ENCODE measurements at regions not wholly inside any gene's neighbourhood (a gene's known extent, or its start where the extent isn't known, plus 50 kb on each side); places are given as distances from the start of the nearest gene placed in this dataset.

- no peak for FAIRE-seq
- no peaks in the 10 kb centered on the region for H3K36me3 ChIP-seq (ENCODE audit: control insufficient read depth in 2 of 3, insufficient read depth in 3 of 3, low read length in 3 of 3)
- intact Hi-C loops (cut with DNase I): no loop called here
These were observed 147.4 kb upstream of the NUDT4 start for GRCh38 chr12:93230326-93230720.

GRCh38 chr12:93231938-93232337, 145.8 kb upstream of the NUDT4 start:
- Histone ChIP-seq H3K27me3 (ENCODE audit: control insufficient read depth, insufficient read depth, low read length) (no peaks in the 10 kb centered on the region), H3K9ac (ENCODE audit: low read length in 3 of 3) (no peak overlapping the region), H3K4me3 (ENCODE audit: low read length in 3 of 3) (no peak overlapping the region), H3K27ac (ENCODE audit: low read depth in 2 of 2, low read length in 2 of 2) (no peak overlapping the region), H3K36me3 (ENCODE audit: control insufficient read depth in 2 of 3, insufficient read depth in 3 of 3, low read length in 3 of 3) (no peaks in the 10 kb centered on the region), H3K9me3 (ENCODE audit: control insufficient read depth in 2 of 3, insufficient read depth in 1 of 3, low read length in 3 of 3) (no peaks in the 10 kb centered on the region), H3K4me1 (ENCODE audit: control insufficient read depth in 2 of 3, insufficient read depth in 2 of 3, low read depth in 1 of 3, low read length in 3 of 3) (no peaks in the 10 kb centered on the region)
- no peak for TF ChIP-seq CTCF (IDR thresholded peaks at IDR 0.05; ENCODE audit: borderline replicate concordance, extremely low read depth, insufficient read depth)
- FAIRE-seq (no peak), DNase-seq (no peak)
- intact Hi-C loops (cut with DNase I): no loop called here

More at GRCh38 chr12:93230326-93230720, 147.4 kb upstream of the NUDT4 start:
- Histone ChIP-seq H3K9ac (ENCODE audit: low read length in 3 of 3) (no peak overlapping the region), H3K4me3 (ENCODE audit: low read length in 3 of 3) (no peak overlapping the region), H3K9me3 (ENCODE audit: control insufficient read depth in 2 of 3, insufficient read depth in 1 of 3, low read length in 3 of 3) (no peaks in the 10 kb centered on the region), H3K27me3 (ENCODE audit: control insufficient read depth, insufficient read depth, low read length) (no peaks in the 10 kb centered on the region), H3K4me1 (ENCODE audit: control insufficient read depth in 2 of 3, insufficient read depth in 2 of 3, low read depth in 1 of 3, low read length in 3 of 3) (no peaks in the 10 kb centered on the region), H3K27ac (ENCODE audit: low read depth in 2 of 2, low read length in 2 of 2) (no peak overlapping the region)
- TF ChIP-seq CTCF (IDR thresholded peaks at IDR 0.05; ENCODE audit: borderline replicate concordance, extremely low read depth, insufficient read depth): no peak
- DNase-seq: no peak

GRCh38 chr12:93234641-93235040, 143.1 kb upstream of the NUDT4 start:
- Histone ChIP-seq H3K4me3 (ENCODE audit: low read length in 3 of 3) (no peak overlapping the region), H3K9ac (ENCODE audit: low read length in 3 of 3) (no peak overlapping the region), H3K9me3 (ENCODE audit: control insufficient read depth in 2 of 3, insufficient read depth in 1 of 3, low read length in 3 of 3) (no peaks in the 10 kb centered on the region), H3K36me3 (ENCODE audit: control insufficient read depth in 2 of 3, insufficient read depth in 3 of 3, low read length in 3 of 3) (no peaks in the 10 kb centered on the region), H3K27me3 (ENCODE audit: control insufficient read depth, insufficient read depth, low read length) (no peaks in the 10 kb centered on the region), H3K27ac (ENCODE audit: low read depth in 2 of 2, low read length in 2 of 2) (no peak overlapping the region), H3K4me1 (ENCODE audit: control insufficient read depth in 2 of 3, insufficient read depth in 2 of 3, low read depth in 1 of 3, low read length in 3 of 3) (no peaks in the 10 kb centered on the region)
- no peak for TF ChIP-seq CTCF (IDR thresholded peaks at IDR 0.05; ENCODE audit: borderline replicate concordance, extremely low read depth, insufficient read depth)
- intact Hi-C loops (cut with DNase I): no loop called here
- no peak for FAIRE-seq
- DNase-seq: no peak

DNA sequence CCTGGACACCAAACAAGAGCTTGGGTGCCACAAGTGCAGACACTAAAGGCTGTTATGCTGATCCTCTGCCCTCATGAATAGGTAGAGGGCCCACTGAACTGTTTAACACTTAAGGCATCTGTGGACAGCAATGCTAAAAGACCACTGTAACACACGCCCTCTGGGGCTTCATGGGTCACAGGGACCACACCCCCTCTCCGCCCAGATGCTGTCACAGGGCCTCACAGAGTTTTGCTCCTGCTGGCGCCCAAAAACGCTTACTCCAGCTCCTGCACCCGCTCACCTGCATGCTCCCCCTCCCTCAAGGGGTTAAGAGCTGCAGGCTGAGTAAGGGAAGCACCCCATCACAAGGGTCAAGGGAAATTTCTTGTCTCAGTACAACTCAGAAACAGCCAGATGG, 141.8 kb upstream of the NUDT4 start:
- Histone ChIP-seq H3K9ac (ENCODE audit: low read length in 3 of 3) (no peak overlapping the region), H3K4me3 (ENCODE audit: low read length in 3 of 3) (no peak overlapping the region), H3K27me3 (ENCODE audit: control insufficient read depth, insufficient read depth, low read length) (no peaks in the 10 kb centered on the region), H3K27ac (ENCODE audit: low read depth in 2 of 2, low read length in 2 of 2) (no peak overlapping the region), H3K9me3 (ENCODE audit: control insufficient read depth in 2 of 3, insufficient read depth in 1 of 3, low read length in 3 of 3) (no peaks in the 10 kb centered on the region), H3K4me1 (ENCODE audit: control insufficient read depth in 2 of 3, insufficient read depth in 2 of 3, low read depth in 1 of 3, low read length in 3 of 3) (no peaks in the 10 kb centered on the region), H3K36me3 (ENCODE audit: control insufficient read depth in 2 of 3, insufficient read depth in 3 of 3, low read length in 3 of 3) (no peaks in the 10 kb centered on the region)
- intact Hi-C loops (cut with DNase I): no loop called here
- FAIRE-seq (no peak), DNase-seq (no peak)
- TF ChIP-seq CTCF (IDR thresholded peaks at IDR 0.05; ENCODE audit: borderline replicate concordance, extremely low read depth, insufficient read depth): no peak

Data from kidney (tissue), 13 donors.